Left hindlimb (tissue), 1 donor: ENCODE measurements at regions not wholly inside any gene's neighbourhood (a gene's known extent, or its start where the extent isn't known, plus 50 kb on each side); places are given as distances from the start of the nearest gene placed in this dataset.

Source experiments
- DNase-seq: peaks from one replicate; pipeline ENCODE4 v3.0.0-alpha.2; 2018

DNA sequence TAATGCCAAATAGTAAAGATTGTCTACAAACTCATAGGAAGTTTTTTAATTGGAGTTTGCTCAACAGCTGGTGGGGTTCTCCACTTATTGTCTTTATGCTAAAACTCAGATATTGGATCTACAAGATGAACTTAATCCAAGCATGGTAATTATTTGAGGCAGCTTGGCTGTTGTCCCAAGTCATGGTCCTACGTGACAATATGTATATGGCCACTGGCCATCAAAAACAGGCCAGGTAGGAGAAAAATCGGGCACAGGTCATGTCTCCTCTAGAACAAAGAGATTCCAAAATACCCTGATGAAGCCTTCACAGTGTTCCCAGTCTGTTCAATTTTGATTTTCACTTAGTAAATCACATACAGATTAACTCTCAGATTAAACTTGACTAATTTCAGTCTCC lies 606.4 kb downstream of the TNS3 start:
- no peak for DNase-seq

DNA sequence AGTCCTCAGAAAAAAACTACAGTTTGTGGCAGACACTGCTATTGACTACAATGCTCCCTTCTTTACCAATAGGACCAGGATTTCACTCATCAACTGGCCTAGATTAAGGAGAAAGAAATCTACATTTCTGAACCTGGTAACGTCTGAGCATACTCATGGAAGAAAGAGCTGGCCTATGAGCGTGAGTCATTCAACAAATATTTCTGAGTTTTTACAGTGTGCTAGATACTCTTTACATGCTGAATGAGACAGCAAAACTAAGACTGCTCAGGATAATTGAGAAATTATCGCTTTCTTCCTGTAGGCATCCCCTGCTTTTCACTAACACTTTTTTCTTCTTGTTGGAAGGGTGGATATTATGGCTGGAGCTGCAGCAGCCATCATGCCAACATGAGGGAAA lies 609.7 kb downstream of the TNS3 start:
- DNase-seq, result no peak

- DNase-seq, result no peak
Observed at GRCh38 chr7:46970476-46970875, 611.4 kb downstream of the TNS3 start.

- DNase-seq, result no peak
Observed at GRCh38 chr7:46970131-46970430, 611.8 kb downstream of the TNS3 start.

GRCh38 chr7:46969303-46970130 lies 612.4 kb downstream of the TNS3 start:
- no peak for DNase-seq

DNA sequence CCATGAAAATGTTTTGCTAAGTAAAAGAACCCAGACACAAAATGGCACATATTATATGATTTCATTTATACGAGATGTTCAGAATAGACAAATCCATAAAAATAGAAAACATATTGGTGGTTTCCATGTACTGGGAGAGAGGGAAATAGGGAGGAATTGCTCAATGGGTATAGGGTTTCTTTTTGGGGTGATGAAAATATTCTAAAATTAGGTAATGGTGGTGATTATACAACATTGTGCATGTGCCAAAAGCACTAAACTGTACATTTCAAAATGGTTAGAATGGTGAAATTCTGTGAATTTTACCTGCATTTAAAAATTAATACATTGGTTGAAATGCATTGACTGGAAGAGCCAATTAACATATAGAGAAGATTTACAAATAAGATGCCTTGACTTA lies 613.9 kb downstream of the TNS3 start:
- no peak for DNase-seq

DNA sequence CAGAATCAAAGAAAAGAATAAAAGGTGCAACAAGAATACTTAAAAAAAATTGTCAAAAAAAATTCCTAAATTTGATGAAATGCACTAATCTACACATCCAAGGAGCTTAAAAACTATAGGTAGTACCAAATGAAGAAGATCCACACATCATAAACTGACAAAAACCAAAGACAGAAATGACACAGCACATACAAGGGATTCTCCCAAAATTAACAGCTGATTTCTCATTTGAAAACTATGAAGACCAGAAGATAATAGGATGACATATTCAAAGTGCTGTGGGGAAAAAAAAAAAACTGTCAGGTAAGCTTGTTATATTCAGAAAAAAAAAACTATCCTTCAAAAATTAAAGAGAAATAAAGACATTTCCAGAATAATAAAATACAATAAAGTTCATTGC lies 618.2 kb downstream of the TNS3 start:
- DNase-seq, result no peak

- DNase-seq, result no peak
Observed at GRCh38 chr7:46960970-46961369, 620.9 kb downstream of the TNS3 start.

DNA sequence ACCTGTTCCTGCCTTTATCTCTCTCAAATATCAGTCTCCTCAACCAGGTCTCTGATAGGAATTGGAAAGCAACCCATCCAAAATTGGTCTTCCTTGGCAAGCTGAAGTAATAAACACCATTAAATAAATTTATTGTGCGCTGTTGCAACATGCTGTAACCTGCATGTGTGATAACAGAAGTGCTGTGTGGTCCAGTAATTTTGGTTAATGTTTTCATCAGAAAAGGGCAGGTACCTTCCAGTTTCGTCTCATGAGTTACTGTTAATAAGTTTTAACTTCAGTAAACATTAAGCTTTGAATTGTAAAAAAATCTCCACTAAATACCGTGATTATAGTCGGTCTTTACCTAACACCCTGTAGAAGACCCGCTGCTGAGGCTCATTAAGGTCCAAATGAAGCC lies 624.7 kb downstream of the TNS3 start:
- no peak for DNase-seq

GRCh38 chr7:46955531-46955930 lies 626.4 kb downstream of the TNS3 start:
- DNase-seq, result no peak

DNA sequence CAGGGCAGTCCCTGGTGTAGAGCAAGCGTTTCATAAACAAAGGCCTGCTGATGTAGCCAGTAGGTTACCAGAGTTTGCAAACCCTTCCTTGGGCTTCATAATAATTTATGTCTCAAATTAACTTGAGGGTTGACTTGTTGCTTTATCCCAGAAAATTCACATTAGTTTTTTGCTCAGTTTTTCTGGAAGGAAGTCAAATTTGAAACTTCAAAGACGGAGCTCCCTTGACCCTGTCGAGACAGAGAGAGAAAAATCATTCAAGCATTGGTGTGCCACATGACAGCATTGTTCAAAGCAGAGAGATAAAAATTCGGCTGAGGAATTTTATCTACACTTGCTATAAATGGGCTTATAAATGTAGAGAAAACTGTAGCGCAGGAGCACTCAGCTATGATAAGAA lies 627.7 kb downstream of the TNS3 start:
- DNase-seq, result no peak

GRCh38 chr7:46953008-46953407 lies 628.9 kb downstream of the TNS3 start:
- DNase-seq, result no peak

GRCh38 chr7:46949270-46949931 lies 632.5 kb downstream of the TNS3 start:
- no peak for DNase-seq

DNA sequence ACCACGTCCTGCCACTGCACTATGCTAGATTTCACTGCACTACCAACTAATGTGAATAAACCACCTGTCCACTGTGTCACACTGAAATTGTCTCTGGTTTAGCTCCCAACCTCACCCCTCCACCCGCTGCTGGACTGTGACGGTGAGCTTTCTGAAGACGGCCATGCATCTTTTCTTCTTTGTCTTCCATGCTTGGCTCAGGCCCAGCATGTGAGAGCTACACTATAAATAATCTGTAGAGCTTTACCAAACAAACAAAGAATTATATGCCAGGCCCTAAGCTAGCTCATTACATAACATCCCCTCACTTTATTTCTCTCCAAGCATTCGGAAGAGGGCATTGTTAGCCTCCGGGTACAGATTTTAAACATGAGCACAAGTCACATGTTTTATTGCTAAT lies 633.2 kb downstream of the TNS3 start:
- no peak for DNase-seq

DNA sequence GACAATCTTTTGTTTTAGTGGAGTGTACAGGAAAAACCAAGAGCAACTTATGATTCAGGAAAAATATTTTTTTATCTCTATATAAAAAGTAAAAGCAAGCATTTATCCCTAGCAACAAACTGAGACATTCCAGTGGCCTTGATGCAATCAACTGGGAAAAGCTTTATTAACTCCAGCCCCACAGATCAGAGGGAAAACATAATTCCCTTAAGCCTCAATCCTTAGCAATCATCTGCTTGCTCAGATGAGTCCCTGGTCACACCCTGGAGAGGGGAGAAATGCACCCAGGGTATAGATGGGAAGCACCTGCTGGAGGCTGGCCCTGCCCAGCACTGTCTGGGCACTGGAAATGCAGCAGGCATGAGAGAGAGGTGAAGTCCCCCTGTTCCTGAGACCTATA lies 636.6 kb downstream of the TNS3 start:
- no peak for DNase-seq

DNA sequence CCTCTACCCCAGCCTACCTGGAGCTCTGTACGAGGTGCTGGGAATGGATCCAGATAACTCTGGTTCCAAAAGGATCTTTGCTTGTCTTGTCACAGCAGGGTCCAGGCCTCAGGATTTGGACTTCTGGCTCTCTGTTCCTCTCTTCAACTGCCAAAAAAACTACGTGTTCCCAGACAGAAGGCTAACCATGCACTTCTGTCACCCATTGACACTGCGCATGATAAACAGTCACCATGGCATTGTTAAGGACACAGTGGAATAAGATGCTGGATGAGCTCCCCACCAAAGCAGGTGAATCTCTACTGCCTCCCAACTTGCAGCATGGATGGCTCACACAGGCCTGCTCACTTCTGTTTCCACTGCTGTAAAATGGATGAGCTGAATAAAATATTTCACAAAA lies 637.9 kb downstream of the TNS3 start:
- DNase-seq, result no peak

DNA sequence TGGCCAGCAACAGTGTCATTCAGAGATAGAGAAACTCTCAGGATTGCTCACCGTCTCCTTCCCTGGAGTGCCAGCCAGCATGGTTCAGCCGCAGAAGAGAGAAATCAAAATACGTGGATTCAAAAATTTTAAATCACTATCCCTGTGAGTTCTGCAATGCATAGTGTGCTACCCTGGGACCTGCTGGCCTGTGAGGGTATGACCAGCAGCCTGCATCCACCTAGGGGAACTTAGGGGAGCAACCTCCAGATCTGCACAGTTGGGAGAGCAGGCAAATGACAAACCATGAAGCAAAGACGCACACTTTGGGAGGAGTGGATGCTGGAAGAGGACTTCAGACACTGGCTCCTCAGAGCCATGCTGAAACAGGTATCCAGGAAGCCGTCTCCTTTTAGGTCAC lies 639.3 kb downstream of the TNS3 start:
- DNase-seq, result no peak

DNA sequence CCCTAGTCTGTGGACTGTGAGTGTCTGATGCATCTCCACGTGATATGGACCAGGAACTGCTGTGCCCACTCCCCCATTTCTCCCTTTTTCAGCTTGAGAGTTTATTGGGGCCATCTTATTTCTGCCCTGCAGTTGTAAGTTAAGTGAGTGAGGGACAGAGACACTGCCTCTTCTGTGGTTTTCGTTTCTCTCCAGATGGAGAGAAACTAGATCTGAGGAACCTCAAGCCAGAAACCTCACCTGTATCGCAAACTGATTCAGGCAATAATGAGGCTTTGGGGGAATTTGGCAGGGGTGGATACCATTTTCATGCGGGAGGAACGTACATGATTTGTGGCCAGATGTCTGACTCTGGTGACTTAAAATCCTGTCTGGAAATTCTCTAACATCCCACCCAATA lies 641.7 kb downstream of the TNS3 start:
- no peak for DNase-seq

GRCh38 chr7:46939558-46939957 lies 642.4 kb downstream of the TNS3 start:
- no peak for DNase-seq

DNA sequence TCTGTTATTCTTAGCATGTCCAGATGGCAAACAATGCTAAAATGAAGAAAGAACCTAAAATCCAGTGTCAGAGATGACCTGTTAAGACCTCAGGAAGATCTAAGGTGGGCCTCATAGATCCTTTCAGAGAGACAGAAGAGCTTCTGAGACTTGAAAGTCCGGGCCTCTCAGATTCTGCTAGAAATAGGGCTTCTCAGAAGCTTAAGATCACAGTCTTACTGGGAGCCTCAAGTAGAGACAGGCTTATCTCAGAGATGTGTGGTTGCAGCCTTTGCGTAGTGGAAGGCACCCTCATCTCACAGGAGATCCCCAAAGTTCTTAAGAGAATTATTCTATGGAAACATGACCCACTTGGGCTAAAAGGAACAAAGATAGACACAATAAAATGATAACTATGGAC lies 642.8 kb downstream of the TNS3 start:
- DNase-seq, result no peak

DNA sequence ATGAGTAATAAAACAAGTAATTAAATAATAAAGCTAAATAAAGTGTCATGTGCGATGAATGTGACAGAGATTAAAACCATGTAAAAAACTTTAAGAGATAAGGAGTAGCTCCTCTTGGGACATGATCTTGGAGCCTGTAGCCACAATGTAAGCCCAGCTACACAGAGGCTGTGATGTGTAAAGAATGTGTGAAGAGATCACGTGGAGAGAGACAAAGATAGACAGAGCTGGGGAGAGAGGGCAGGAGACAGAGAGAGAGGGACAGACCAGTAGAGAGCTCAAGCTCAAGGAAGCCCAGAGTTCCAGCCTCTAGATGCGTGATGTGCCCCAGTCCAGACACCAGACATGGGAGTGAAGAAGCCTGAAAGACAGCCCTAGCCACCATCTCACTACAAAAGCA lies 644.1 kb downstream of the TNS3 start:
- DNase-seq, result no peak

- no peak for DNase-seq
Observed at GRCh38 chr7:46934198-46934825, 647.6 kb downstream of the TNS3 start.

DNA sequence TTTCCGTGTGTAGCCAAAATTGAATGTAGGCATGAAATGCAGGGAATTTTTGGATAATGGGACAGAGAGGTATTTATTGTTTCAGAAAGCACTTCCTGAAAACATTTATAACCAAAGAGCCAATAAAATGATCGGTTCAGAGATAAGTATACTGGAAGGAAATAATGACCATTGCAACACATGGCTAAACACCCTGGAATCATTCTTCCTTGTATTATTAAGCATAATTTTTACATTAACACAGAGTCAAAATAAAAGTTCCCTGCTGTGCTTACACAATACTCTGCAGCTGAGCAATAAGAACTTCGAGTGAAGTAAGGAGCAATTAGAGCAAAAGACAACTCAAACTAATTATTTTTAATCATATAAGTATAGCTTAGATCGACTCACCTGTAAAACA lies 648.3 kb downstream of the TNS3 start:
- DNase-seq, result no peak

DNA sequence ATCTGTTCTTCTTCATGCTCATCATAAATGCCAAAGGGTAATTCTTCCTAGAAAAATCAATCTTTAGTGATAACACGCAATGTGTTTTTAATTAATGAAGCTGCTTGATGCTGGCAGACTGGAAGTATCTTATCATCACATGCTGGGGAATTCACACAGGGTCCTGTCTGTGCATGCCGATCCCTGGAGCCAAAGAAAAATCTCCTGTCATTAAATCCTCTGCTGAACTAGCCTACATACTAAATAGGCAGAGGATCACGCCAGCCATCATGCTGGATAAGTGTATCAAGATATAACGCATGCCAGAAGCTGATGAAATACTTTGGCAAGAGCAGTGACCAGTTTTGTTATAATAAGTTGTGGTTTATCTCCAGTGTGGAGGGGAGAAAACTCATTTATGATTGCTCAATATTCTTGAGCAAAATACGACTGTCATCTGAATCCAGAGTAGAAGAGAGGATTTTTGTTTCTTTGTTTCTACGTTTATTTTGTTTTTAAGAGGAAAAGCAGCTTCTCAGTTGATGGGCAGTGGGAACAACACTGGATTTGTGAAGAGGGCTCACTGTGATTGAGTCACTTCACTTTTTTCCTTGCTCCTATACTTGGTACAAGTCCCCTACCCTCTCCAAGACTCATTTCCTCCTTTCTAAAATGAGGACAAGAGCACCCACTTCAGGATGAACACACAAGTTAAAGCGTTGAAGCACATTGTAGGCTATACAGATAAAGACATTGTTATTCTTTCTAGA lies 649.1 kb downstream of the TNS3 start:
- no peak for DNase-seq
